NOMO-1 treated with DMSO at 0.1 percent for 48 hours (cell line): ENCODE measurements at regions not wholly inside any gene's neighbourhood (a gene's known extent, or its start where the extent isn't known, plus 50 kb on each side); places are given as distances from the start of the nearest gene placed in this dataset.
"Not testable (repeated sequence)": the region's sequence is repeated elsewhere in the genome, so short reads cannot be mapped to it uniquely, and the experiment has no call there.

ENCODE experiments used
- DNase-seq: peaks from one replicate; lab custom pipeline; 2025; ENCODE audit not compliant: unreplicated experiment; lab: John Stamatoyannopoulos, UW

DNA sequence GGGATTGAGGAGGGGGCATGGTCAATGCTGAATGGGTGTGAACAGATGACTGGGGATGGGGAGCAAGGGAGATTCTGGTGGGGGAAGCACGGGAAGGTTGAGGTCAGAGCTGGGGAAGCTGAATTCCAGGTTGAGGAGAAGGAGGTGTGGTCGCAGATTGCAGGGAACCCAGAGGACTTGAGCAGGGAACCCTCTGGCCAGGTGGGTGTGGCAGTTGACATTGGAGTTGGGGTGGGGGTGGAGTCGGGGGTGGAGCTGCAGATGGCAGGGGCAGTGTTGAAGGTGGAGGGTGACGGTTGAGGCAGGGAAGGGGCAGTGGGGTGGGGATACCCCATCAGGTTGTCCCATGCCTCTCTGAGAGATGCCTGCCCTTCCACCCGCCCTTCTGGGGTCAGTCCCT is 94.7 kb downstream of the WTIP start:
- DNase-seq = no peak

DNA sequence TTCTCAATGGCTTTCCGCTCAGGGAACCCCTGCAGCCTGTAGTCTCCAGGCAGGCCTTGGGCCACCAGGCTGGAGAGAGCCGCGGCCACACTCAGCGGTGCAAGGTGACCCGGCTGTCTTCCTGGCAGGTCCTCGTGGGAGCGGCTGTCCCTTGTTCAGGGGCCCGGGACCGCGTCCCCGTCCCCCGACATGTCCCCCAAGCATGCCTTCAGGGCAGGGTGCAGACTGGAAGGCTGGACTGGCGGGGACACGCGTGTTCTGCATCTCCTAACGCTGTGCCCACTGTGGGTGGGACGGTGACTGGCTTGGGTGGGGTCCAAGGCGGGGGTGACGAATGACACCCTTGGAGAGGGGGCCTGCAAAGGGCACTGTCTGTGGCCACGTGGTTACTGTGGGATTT is 93.6 kb downstream of the WTIP start:
- DNase-seq = no peak

DNA sequence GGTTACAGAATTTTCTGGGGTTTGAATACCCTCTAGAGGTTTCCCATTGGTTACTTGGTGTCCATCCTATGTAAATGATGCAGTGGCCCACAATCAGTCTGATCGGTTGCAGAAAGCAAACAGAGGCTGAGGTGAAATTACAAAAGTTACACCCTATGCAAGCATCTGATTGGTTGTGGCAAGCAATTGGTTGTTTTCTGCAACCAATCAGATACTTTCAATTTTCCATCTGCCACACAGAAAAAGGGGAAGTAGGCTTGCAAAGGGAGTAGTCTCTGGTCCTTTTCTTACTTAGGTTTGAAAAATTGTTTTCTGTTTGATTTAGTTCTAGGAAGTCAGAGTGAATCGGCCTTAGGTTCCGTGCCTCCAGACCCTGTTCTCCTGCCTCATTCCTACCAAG is 93.1 kb downstream of the WTIP start:
- DNase-seq = peak; percentile 5

DNA sequence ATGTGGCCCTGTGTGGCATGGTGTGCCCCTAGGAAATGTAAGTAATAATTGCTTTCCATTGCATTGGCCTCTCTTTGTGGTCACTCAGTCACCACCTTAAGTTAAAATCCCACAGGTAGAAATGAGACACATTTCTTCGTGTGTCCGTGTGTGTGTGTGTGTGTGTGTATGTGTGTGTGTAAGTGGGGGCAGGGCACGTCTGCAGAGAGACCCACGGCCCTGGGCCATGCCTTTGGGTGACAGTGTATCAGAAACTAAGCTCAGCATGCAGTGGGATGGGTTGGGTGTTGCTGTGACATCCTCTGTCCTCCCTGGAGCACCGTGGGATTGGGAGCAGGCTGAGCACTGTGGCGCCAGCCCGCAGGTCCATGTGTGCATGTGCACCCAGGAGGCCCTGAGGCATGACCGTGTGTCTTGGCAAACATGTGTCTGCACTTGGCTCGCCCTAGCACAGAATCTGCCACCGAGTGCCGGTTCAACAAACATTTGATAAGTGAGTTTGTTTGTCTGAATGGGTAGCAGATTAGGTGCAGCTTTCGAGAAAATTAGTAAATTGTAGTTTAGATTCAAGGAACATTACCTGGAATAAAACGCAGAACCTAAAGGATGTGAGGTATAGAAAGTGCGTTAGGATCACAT is 91.8 kb downstream of the WTIP start:
- no peak for DNase-seq

DNA sequence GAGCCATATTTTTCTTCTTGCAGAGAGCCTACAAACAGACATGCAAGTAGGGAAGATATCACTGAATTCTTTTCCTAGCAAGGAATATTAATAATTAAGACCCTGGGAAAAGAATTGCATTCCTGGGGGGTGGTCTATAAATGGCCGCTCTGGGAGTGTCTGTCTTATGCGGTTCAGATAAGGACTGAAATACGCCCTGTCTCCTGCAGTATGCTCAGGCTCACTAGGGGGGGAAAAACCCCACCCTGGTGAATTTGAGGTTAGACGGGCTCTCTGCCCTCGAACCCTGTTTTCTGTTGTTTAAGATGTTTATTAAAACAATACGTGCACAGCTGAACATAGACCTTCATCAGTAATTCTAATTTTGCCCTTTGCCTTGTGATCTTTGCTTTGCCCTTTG is 88.6 kb downstream of the WTIP start:
- not testable (repeated sequence) for DNase-seq

DNA sequence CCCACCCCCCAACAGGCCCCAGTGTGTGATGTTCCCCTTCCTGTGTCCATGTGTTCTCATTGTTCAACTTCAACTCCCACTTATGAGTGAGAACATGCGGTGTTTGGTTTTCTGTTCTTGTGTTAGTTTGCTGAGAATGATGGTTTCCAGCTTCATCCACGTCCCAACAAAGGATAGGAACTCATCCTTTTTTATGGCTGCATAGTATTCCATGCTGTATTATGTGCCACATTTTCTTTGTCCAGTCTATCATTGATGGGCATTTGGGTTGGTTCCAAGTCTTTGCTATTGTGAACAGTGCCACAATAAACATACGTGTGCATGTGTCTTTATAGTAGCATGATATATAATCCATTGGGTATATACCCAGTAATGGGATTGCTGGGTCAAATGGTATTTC is 80.8 kb downstream of the WTIP start:
- DNase-seq = not testable (repeated sequence)
